ENCODE measurements at regions not wholly inside any gene's neighbourhood (a gene's known extent, or its start where the extent isn't known, plus 50 kb on each side); places are given as distances from the start of the nearest gene placed in this dataset.

GRCh38 chr3:107925851-107926250, 165.0 kb downstream of the CD47 start:
- no peak for TF ChIP-seq MTA3 (IDR thresholded peaks at IDR 0.05; ENCODE audit: borderline replicate concordance, low read length)
- TF ChIP-seq KDM1A (IDR thresholded peaks at IDR 0.05; ENCODE audit: borderline replicate concordance): no peak
- TF ChIP-seq SUPT20H (IDR thresholded peaks at IDR 0.05; ENCODE audit: borderline replicate concordance, control insufficient read depth, low read depth, low read length): no peak
- TF ChIP-seq IRF4 (IDR thresholded peaks at IDR 0.05; ENCODE audit: low read depth, low read length): no peak
- no peak for TF ChIP-seq NFXL1 (IDR thresholded peaks at IDR 0.05; ENCODE audit: borderline replicate concordance)
- no peak for TF ChIP-seq USF2 (IDR thresholded peaks at IDR 0.05; ENCODE audit: borderline replicate concordance, low read depth, low read length)
- TF ChIP-seq GABPA (IDR thresholded peaks at IDR 0.05; ENCODE audit: low read depth): no peak
- TF ChIP-seq, protein P1, sequence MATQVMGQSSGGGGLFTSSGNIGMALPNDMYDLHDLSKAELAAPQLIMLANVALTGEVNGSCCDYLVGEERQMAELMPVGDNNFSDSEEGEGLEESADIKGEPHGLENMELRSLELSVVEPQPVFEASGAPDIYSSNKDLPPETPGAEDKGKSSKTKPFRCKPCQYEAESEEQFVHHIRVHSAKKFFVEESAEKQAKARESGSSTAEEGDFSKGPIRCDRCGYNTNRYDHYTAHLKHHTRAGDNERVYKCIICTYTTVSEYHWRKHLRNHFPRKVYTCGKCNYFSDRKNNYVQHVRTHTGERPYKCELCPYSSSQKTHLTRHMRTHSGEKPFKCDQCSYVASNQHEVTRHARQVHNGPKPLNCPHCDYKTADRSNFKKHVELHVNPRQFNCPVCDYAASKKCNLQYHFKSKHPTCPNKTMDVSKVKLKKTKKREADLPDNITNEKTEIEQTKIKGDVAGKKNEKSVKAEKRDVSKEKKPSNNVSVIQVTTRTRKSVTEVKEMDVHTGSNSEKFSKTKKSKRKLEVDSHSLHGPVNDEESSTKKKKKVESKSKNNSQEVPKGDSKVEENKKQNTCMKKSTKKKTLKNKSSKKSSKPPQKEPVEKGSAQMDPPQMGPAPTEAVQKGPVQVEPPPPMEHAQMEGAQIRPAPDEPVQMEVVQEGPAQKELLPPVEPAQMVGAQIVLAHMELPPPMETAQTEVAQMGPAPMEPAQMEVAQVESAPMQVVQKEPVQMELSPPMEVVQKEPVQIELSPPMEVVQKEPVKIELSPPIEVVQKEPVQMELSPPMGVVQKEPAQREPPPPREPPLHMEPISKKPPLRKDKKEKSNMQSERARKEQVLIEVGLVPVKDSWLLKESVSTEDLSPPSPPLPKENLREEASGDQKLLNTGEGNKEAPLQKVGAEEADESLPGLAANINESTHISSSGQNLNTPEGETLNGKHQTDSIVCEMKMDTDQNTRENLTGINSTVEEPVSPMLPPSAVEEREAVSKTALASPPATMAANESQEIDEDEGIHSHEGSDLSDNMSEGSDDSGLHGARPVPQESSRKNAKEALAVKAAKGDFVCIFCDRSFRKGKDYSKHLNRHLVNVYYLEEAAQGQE (IDR thresholded peaks at IDR 0.05; ENCODE audit: low read depth, low read length): no peak

Measured in GM12878 (cell line).